C4-2B (cell line): ENCODE measurements at regions not wholly inside any gene's neighbourhood (a gene's known extent, or its start where the extent isn't known, plus 50 kb on each side); places are given as distances from the start of the nearest gene placed in this dataset.

Experiments used
- ZFX ChIP-seq: fragments of 450-650 bp; IDR thresholded peaks from 2 replicates; pipeline ENCODE4 v1.6.1; 2017
- TF ChIP-seq, protein P1 (sequence below): fragments of 450-650 bp; conservative IDR thresholded peaks from 2 replicates; pipeline ENCODE4 v1.5.1; 2017; ENCODE audit warnings: mild to moderate bottlenecking

DNA sequence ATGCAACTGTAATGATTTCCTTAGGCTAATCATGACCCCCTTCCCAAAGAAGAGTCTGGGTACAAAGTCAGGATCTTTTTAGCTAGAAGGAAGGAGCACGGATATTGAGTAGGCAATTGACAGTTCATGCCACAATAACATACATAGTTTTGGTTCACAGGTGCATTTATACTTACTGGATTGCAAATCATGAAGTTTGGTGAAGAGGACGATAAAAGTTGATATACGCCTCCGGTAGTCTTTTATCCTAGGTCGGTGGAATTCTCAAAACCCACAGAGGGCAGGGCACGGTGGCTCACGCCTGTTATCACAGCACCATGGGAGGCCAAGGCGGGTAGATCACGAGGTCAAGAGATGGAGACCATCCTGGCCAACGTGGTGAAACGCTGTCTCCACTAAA lies 265.4 kb upstream of the PRMT6 start:
- TF ChIP-seq, protein P1, sequence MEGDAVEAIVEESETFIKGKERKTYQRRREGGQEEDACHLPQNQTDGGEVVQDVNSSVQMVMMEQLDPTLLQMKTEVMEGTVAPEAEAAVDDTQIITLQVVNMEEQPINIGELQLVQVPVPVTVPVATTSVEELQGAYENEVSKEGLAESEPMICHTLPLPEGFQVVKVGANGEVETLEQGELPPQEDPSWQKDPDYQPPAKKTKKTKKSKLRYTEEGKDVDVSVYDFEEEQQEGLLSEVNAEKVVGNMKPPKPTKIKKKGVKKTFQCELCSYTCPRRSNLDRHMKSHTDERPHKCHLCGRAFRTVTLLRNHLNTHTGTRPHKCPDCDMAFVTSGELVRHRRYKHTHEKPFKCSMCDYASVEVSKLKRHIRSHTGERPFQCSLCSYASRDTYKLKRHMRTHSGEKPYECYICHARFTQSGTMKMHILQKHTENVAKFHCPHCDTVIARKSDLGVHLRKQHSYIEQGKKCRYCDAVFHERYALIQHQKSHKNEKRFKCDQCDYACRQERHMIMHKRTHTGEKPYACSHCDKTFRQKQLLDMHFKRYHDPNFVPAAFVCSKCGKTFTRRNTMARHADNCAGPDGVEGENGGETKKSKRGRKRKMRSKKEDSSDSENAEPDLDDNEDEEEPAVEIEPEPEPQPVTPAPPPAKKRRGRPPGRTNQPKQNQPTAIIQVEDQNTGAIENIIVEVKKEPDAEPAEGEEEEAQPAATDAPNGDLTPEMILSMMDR, result no peak
- no peak for TF ChIP-seq ZFX
